OCI-LY1 (cell line): ENCODE measurements at regions not wholly inside any gene's neighbourhood (a gene's known extent, or its start where the extent isn't known, plus 50 kb on each side); places are given as distances from the start of the nearest gene placed in this dataset.

Source experiments
- H2AFZ ChIP-seq: fragments of 200-600 bp; sonication (generic), shearing (Covaris generic); 2 replicates; pipeline ENCODE4 v1.6.0; 2014; ENCODE audit warnings: antibody characterized with exemption, mild to moderate bottlenecking, low read length
- H3F3A ChIP-seq: fragments of 200-600 bp; sonication (generic), shearing (Covaris generic); 2 replicates; pipeline ENCODE4 v1.6.0; 2014; ENCODE audit warnings: mild to moderate bottlenecking, antibody characterized with exemption, low read length, moderate library complexity; ENCODE audit not compliant: insufficient read depth
- H3K27ac ChIP-seq: fragments of 200-600 bp; sonication (generic); 2 replicates; pipeline ENCODE4 v1.5.1; 2014; ENCODE audit warnings: low read length, mixed run types, mild to moderate bottlenecking, low read depth; ENCODE audit not compliant: poor library complexity, severe bottlenecking
- H3K27me3 ChIP-seq: fragments of 200-600 bp; sonication (generic); 2 replicates; pipeline ENCODE4 v1.6.0; 2014; ENCODE audit warnings: antibody characterized with exemption, mild to moderate bottlenecking, low read length, moderate library complexity; ENCODE audit not compliant: insufficient read depth
- H3K36me3 ChIP-seq: fragments of 200-600 bp; sonication (generic); 2 replicates; pipeline ENCODE4 v1.6.1; 2014; ENCODE audit warnings: mild to moderate bottlenecking, antibody characterized with exemption, low read length, moderate library complexity, mixed read lengths; ENCODE audit not compliant: insufficient read depth
- H3K4me1 ChIP-seq: fragments of 200-600 bp; sonication (generic); 2 replicates; pipeline ENCODE4 v1.5.1; 2014; ENCODE audit warnings: mild to moderate bottlenecking, low read length, moderate library complexity; ENCODE audit not compliant: insufficient read depth, severe bottlenecking
- H3K4me2 ChIP-seq: fragments of 200-600 bp; sonication (generic), shearing (Covaris generic); 2 replicates; pipeline ENCODE4 v1.6.1; 2014; ENCODE audit warnings: low read length
- H3K4me3 ChIP-seq: fragments of 200-600 bp; sonication (generic); 2 replicates; pipeline ENCODE4 v1.5.1; 2014; ENCODE audit warnings: low read length, low read depth, mild to moderate bottlenecking, mixed read lengths; ENCODE audit not compliant: poor library complexity, severe bottlenecking
- H3K79me2 ChIP-seq: fragments of 200-600 bp; shearing (Covaris generic); 2 replicates; pipeline ENCODE4 v1.6.1; 2016; ENCODE audit warnings: mixed run types, low read length, mixed read lengths; ENCODE audit not compliant: insufficient read depth
- H3K9ac ChIP-seq: fragments of 200-600 bp; sonication (generic), shearing (Covaris generic); 2 replicates; pipeline ENCODE4 v1.6.1; 2014; ENCODE audit warnings: mild to moderate bottlenecking, low read length, mixed read lengths
- H3K9me2 ChIP-seq: fragments of 200-600 bp; sonication (generic), shearing (Covaris generic); 2 replicates; pipeline ENCODE4 v1.6.1; 2014; ENCODE audit warnings: low read depth, mild to moderate bottlenecking, low read length, mixed read lengths
- H3K9me3 ChIP-seq: fragments of 200-600 bp; shearing (Covaris generic); 2 replicates; pipeline ENCODE4 v1.6.1; 2014; ENCODE audit warnings: low read length, mixed read lengths
- H4K20me1 ChIP-seq: fragments of 200-600 bp; sonication (generic), shearing (Covaris generic); 2 replicates; pipeline ENCODE4 v1.6.0; 2016; ENCODE audit warnings: mild to moderate bottlenecking, low read length; ENCODE audit not compliant: insufficient read depth
- EZH2 ChIP-seq: fragments of 200-600 bp; sonication (generic), shearing (Covaris generic); IDR thresholded peaks from 2 replicates; pipeline ENCODE4 v1.8.0; 2017; ENCODE audit warnings: borderline replicate concordance, mixed run types, mild to moderate bottlenecking, antibody characterized with exemption, low read length, moderate library complexity, mixed read lengths
- TF ChIP-seq, protein P1 (sequence below): fragments of 200-600 bp; sonication (generic), shearing (Covaris generic); IDR thresholded peaks from 2 replicates; pipeline ENCODE4 v1.5.1; 2017; ENCODE audit warnings: mild to moderate bottlenecking, antibody characterized with exemption, low read length, moderate library complexity, mixed read lengths

DNA sequence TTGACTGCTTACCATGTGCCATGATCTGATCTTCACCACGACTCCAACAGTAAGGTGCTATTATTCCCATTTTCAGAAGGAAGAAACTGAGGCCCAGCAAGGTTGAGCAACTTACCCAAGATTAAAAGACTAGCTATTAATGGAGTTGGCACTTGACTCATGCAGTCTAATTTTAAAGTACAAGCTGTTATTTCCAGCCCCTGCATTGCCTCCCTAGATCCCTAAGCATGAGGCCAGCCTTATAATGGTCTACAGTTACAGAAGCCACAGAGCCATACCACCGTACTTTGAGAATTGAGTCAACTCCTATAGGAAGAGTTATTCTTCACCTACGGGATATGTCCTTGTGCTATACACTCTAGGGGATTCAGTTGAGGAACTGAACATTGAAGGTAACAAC is 66.7 kb upstream of the RBM19 start:
- TF ChIP-seq, protein P1, sequence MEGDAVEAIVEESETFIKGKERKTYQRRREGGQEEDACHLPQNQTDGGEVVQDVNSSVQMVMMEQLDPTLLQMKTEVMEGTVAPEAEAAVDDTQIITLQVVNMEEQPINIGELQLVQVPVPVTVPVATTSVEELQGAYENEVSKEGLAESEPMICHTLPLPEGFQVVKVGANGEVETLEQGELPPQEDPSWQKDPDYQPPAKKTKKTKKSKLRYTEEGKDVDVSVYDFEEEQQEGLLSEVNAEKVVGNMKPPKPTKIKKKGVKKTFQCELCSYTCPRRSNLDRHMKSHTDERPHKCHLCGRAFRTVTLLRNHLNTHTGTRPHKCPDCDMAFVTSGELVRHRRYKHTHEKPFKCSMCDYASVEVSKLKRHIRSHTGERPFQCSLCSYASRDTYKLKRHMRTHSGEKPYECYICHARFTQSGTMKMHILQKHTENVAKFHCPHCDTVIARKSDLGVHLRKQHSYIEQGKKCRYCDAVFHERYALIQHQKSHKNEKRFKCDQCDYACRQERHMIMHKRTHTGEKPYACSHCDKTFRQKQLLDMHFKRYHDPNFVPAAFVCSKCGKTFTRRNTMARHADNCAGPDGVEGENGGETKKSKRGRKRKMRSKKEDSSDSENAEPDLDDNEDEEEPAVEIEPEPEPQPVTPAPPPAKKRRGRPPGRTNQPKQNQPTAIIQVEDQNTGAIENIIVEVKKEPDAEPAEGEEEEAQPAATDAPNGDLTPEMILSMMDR = no peak
- TF ChIP-seq EZH2 = no peak
- H3K9me3 ChIP-seq = no peaks in the 10 kb centered on the region
- H3K9me2 ChIP-seq = no peaks in the 10 kb centered on the region
- H3F3A ChIP-seq = no peaks in the 10 kb centered on the region
- no peak overlapping the region for H3K4me3 ChIP-seq
- no peaks in the 10 kb centered on the region for H3K79me2 ChIP-seq
- no peaks in the 10 kb centered on the region for H3K4me1 ChIP-seq
- H3K36me3 ChIP-seq = no peaks in the 10 kb centered on the region
- H2AFZ ChIP-seq = no peak overlapping the region
- no peak overlapping the region for H3K4me2 ChIP-seq
- no peaks in the 10 kb centered on the region for H4K20me1 ChIP-seq
- H3K27me3 ChIP-seq = no peaks in the 10 kb centered on the region
- H3K9ac ChIP-seq = no peak overlapping the region
- no peak overlapping the region for H3K27ac ChIP-seq

DNA sequence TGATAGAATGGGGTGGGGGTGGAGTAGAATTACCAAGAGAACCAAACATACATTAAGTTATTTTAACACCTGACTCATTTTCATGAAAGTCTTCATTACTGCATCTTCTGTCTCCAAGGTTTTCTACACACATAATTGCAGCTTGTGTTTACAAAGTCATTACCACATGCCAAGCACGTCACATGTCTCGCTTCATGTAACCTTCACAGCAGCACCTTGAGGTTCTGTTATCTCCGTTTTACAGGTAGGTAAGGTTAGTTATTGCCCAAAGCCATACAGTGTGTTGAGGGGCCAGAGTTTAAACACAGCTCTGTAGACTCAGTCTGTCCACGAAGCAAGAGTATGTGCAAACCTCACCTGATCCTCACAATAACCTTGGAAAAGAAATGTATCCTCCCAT is 64.3 kb upstream of the RBM19 start:
- no peak for TF ChIP-seq EZH2
- TF ChIP-seq, protein P1 = no peak
- Histone ChIP-seq H3K4me1 (no peaks in the 10 kb centered on the region), H4K20me1 (no peaks in the 10 kb centered on the region)

DNA sequence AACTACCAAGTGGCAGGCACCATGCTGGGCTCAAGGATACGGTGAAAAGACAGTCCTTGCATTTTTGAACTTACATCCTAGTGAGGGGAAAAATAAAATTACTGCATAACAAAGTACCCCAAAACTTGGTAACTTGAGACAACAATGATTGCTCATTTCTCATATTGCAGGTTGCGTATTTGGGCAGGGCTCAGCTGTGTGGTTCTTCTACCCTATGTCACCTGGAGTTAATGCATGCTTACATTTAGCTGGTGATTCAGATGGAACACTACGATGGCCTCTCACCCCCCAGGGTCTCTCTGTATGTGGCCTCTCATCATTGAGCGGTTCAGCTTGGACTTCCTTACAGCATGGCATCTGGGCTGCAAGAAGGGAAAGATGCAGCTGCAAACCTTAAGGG is 60.7 kb upstream of the RBM19 start:
- Histone ChIP-seq H3K27me3 (no peaks in the 10 kb centered on the region), H3K4me2 (no peak overlapping the region), H3K79me2 (no peaks in the 10 kb centered on the region), H2AFZ (no peak overlapping the region), H4K20me1 (no peaks in the 10 kb centered on the region), H3F3A (no peaks in the 10 kb centered on the region), H3K36me3 (no peaks in the 10 kb centered on the region; the same call in 1 of the 2 replicates), H3K4me1 (no peaks in the 10 kb centered on the region), H3K27ac (no peak overlapping the region), H3K4me3 (no peak overlapping the region), H3K9me2 (no peaks in the 10 kb centered on the region), H3K9me3 (no peaks in the 10 kb centered on the region), H3K9ac (no peak overlapping the region)
- TF ChIP-seq EZH2 = no peak
- TF ChIP-seq, protein P1 = no peak

More for the DNA sequence above, 64.3 kb upstream of the RBM19 start:
- H3K27ac ChIP-seq = no peak overlapping the region
- H3K4me2 ChIP-seq = no peak overlapping the region
- H3F3A ChIP-seq = no peaks in the 10 kb centered on the region
- H3K9me3 ChIP-seq = no peaks in the 10 kb centered on the region
- no peak overlapping the region for H2AFZ ChIP-seq
- no peaks in the 10 kb centered on the region for H3K9me2 ChIP-seq
- H3K4me3 ChIP-seq = no peak overlapping the region
- no peaks in the 10 kb centered on the region for H3K27me3 ChIP-seq
- no peak overlapping the region for H3K9ac ChIP-seq
- H3K79me2 ChIP-seq = no peaks in the 10 kb centered on the region
- H3K36me3 ChIP-seq = no peaks in the 10 kb centered on the region; the same call in 1 of the 2 replicates
